Heart left ventricle (tissue), 16 donors: ENCODE measurements at regions not wholly inside any gene's neighbourhood (a gene's known extent, or its start where the extent isn't known, plus 50 kb on each side); places are given as distances from the start of the nearest gene placed in this dataset.
"Not testable (repeated sequence)": the region's sequence is repeated elsewhere in the genome, so short reads cannot be mapped to it uniquely, and the experiment has no call there.

Experiments used
- ATAC-seq, 4 donors: fragments of 200-7000 bp; cut with Tn5 transposase; one replicate each; pipeline ENCODE4 v1.9.1; 2020 to 2022; ENCODE audit warnings: moderate library complexity in 4 of 4, mild to moderate bottlenecking in 3 of 4, moderate number of reproducible peaks in 1 of 4
- DNase-seq, 5 donors: peaks; one replicate each; pipeline ENCODE4 v3.0.0-alpha.2; 2020
- H3K27ac ChIP-seq, 12 donors: fragments of 200-600 bp; sonication (generic) in 4 of 12; one replicate each; pipeline versions ENCODE4 v1.5.0 to v1.8.0; 2016 to 2022; ENCODE audit warnings: mild to moderate bottlenecking in 2 of 12
- H3K27me3 ChIP-seq, 9 donors: fragments of 200-600 bp; sonication (generic) in 2 of 9; one replicate each; pipeline versions ENCODE4 v1.5.1 to v1.8.0; 2016 to 2022; ENCODE audit warnings: mild to moderate bottlenecking in 3 of 9
- H3K36me3 ChIP-seq, 9 donors: fragments of 200-600 bp; sonication (generic) in 2 of 9; one replicate each; pipeline versions ENCODE4 v1.5.0 to v1.8.0; 2018 to 2022; ENCODE audit warnings: mild to moderate bottlenecking in 2 of 9
- H3K4me1 ChIP-seq, 12 donors: fragments of 200-600 bp; sonication (generic) in 4 of 12; one replicate each; pipeline versions ENCODE4 v1.5.0 to v1.8.0; 2016 to 2022; ENCODE audit warnings: mild to moderate bottlenecking in 3 of 12
- H3K4me3 ChIP-seq, 12 donors: fragments of 200-600 bp; sonication (generic) in 4 of 12; one replicate each; pipeline versions ENCODE4 v1.5.0 to v1.8.0; 2017 to 2022; ENCODE audit warnings: mild to moderate bottlenecking in 9 of 12, moderate library complexity in 4 of 12
- H3K9me3 ChIP-seq, 12 donors: fragments of 200-600 bp; sonication (generic) in 4 of 12; one replicate each; pipeline versions ENCODE4 v1.5.0 to v1.8.0; 2016 to 2022; ENCODE audit warnings: mild to moderate bottlenecking in 1 of 12
- CTCF ChIP-seq, 12 donors: fragments of 200-600 bp; sonication (generic) in 4 of 12; IDR thresholded peaks; one replicate each; pipeline versions ENCODE4 v1.5.0 to v1.8.0; 2018 to 2022; ENCODE audit warnings: antibody characterized with exemption in 12 of 12, mild to moderate bottlenecking in 5 of 12
- POLR2A ChIP-seq, 2 donors: fragments of 450-650 bp; IDR thresholded peaks; one replicate each; pipeline ENCODE4 v1.6.1; 2017; ENCODE audit warnings: antibody characterized with exemption in 2 of 2, mild to moderate bottlenecking in 2 of 2, moderate library complexity in 2 of 2
- WGBS, 4 donors: extraction: QIAGEN DNeasy Blood & Tissue Kit in 2 of 4; methylation state at CpG; one replicate each; pipeline versions ENCODE4 v1.1.5 to v1.1.7; 2013 to 2018; 5-methylcytosine and 5-hydroxymethylcytosine counted together
- intact Hi-C, 10 donors: fragments of 100-400 bp; cut with DNase I; formaldehyde crosslinking; loops; one replicate each; pipeline versions ENCODE4 v1.11.1 to v1.14.2; 2022
- donor health status: ischemic (EF 13 %, LVEDD 7.1; RV severe dilation, severe dysfunction).
- donor health status: healthy with polysubstance abuse.
- donor health status: DM: no; HTN: yes; CAD: no.
- donor health status: DM: no; HTN: no; CAD: no.
- donor health status: ischemic (EF 25% LVEDD 6.9; RV normal size, moderate dysfunction).
- donor health status: ischemic (EF 25% LVEDD 5.7; RV mildly dilated, moderate dysfunction).
- donor health status: healthy.
- donor health status: DM: yes; HTN: yes; CAD: no.
- donor health status: ischemic (EF 35%, LVEDD 5.7; RV mildly dilated, moderate dysfunction).
- donor health status: nonischemic (EF 11% LVEDD 7.7; RV severe dilation, severe dysfunction).
- donor health status: DM: yes; HTN: yes; CAD: no.
- donor health status: PGD.
- donor health status: ischemic (EF 29% LVEDD 5.4; RV normal size, mild dysfunction).
- donor health status: nonischemic (EF 23%, LVEDD 6.1; RV moderate dilation, normal function).

- Histone ChIP-seq H3K27me3 (no peaks in the 10 kb centered on the region), H3K4me1 (no peaks in the 10 kb centered on the region), H3K36me3 (no peaks in the 10 kb centered on the region), H3K4me3 (no peak overlapping the region), H3K9me3 (peaks cover 0 to 6% (median 0%) of the 10 kb centered on the region in 12 donors), H3K27ac (no peak overlapping the region)
- no peak for TF ChIP-seq CTCF (IDR thresholded peaks at IDR 0.05)
- TF ChIP-seq POLR2A (IDR thresholded peaks at IDR 0.05), result no peak
- intact Hi-C loops, result no loop called here
- no peak for DNase-seq
- no peak for ATAC-seq
- 73 to 77% (median 75%) methylated on average over 3 of the region's 3 CpGs for WGBS, 4 donors
Observed at GRCh38 chr16:51267681-51268080, 116.6 kb upstream of the SALL1 start.

GRCh38 chr16:51262428-51262827, 111.4 kb upstream of the SALL1 start:
- ATAC-seq, result no peak
- no peaks in the 10 kb centered on the region for H3K4me1 ChIP-seq
- no peak for DNase-seq
- no peaks in the 10 kb centered on the region for H3K36me3 ChIP-seq
- 76 to 88% (median 82%) methylated on average over 1 of the region's 1 CpG for WGBS, 4 donors
- no peak overlapping the region for H3K27ac ChIP-seq
- no peaks in the 10 kb centered on the region for H3K27me3 ChIP-seq
- H3K4me3 ChIP-seq, result no peak overlapping the region
- H3K9me3 ChIP-seq, result peaks cover 0 to 20% (median 0%) of the 10 kb centered on the region in 12 donors
- intact Hi-C loops, result no loop called here
- TF ChIP-seq CTCF (IDR thresholded peaks at IDR 0.05) (no peak), POLR2A (IDR thresholded peaks at IDR 0.05) (no peak)

- Histone ChIP-seq H3K27me3 (no peaks in the 10 kb centered on the region), H3K36me3 (no peaks in the 10 kb centered on the region), H3K9me3 (peaks cover 0 to 20% (median 0%) of the 10 kb centered on the region in 12 donors), H3K27ac (no peak overlapping the region), H3K4me1 (no peaks in the 10 kb centered on the region), H3K4me3 (no peak overlapping the region)
- intact Hi-C loops, result no loop called here
- ATAC-seq, result no peak
- no peak for DNase-seq
- no peak for TF ChIP-seq POLR2A (IDR thresholded peaks at IDR 0.05)
- TF ChIP-seq CTCF (IDR thresholded peaks at IDR 0.05), result no peak
- 74 to 96% (median 84%) methylated on average over 1 of the region's 1 CpG for whole genome bisulfite sequencing, 4 donors
Observed at GRCh38 chr16:51261919-51262318, 110.8 kb upstream of the SALL1 start.

- Histone ChIP-seq H3K4me3 (no peak overlapping the region), H3K9me3 (peaks cover 0 to 3% (median 0%) of the 10 kb centered on the region in 12 donors), H3K4me1 (no peaks in the 10 kb centered on the region), H3K27ac (no peak overlapping the region), H3K27me3 (no peaks in the 10 kb centered on the region), H3K36me3 (no peaks in the 10 kb centered on the region)
- TF ChIP-seq POLR2A (IDR thresholded peaks at IDR 0.05) (no peak), CTCF (IDR thresholded peaks at IDR 0.05) (no peak)
- WGBS, 4 donors, result 57 to 73% (median 72%) methylated on average over 3 of the region's 3 CpGs
- ATAC-seq, result no peak
- intact Hi-C loops, result no loop called here
- no peak for DNase-seq
Observed at GRCh38 chr16:51255349-51255972, 104.4 kb upstream of the SALL1 start.

- H3K4me1 ChIP-seq, H3K4me3 ChIP-seq, intact Hi-C loops, ATAC-seq, H3K27me3 ChIP-seq, DNase-seq, H3K27ac ChIP-seq, H3K9me3 ChIP-seq, H3K36me3 ChIP-seq: not testable (repeated sequence)
- 89 to 92% (median 91%) methylated on average over 7 of the region's 7 CpGs; no CpG with 5 or more reads in 1 of the 4 donors for WGBS, 4 donors
Observed at GRCh38 chr16:51254390-51254789, 103.3 kb upstream of the SALL1 start.
